Testis (tissue), 2 donors: ENCODE measurements at regions not wholly inside any gene's neighbourhood (a gene's known extent, or its start where the extent isn't known, plus 50 kb on each side); places are given as distances from the start of the nearest gene placed in this dataset.

Experiments
- DNase-seq: peaks from one replicate; pipeline ENCODE4 v3.0.0-alpha.2; 2019
- H3K27ac ChIP-seq, 2 donors: fragments of 200-600 bp; sonication (generic); one replicate each; pipeline ENCODE4 v1.5.1; 2019
- H3K27me3 ChIP-seq: fragments of 200-600 bp; sonication (generic); one replicate; pipeline ENCODE4 v1.5.1; 2019
- H3K36me3 ChIP-seq: fragments of 200-600 bp; sonication (generic); one replicate; pipeline ENCODE4 v1.5.1; 2017; ENCODE audit warnings: low read depth; ENCODE audit errors: missing control alignments
- H3K4me1 ChIP-seq: fragments of 200-600 bp; sonication (generic); one replicate; pipeline ENCODE4 v1.5.1; 2019
- H3K4me3 ChIP-seq, 2 donors: fragments of 200-600 bp; sonication (generic); one replicate each; pipeline ENCODE4 v1.5.1; 2017 to 2019
- H3K9me3 ChIP-seq: fragments of 200-600 bp; sonication (generic); one replicate; pipeline ENCODE4 v1.5.1; 2017
- CTCF ChIP-seq, 3 experiments: fragments of 450-650 bp in 2 of 3; fragments of 200-600 bp in 1 of 3; sonication (generic) in 1 of 3; IDR thresholded peaks; one replicate each; pipeline ENCODE4 v1.5.1; 2016 to 2019; ENCODE audit warnings: antibody characterized with exemption in 3 of 3, mild to moderate bottlenecking in 2 of 3, moderate library complexity in 1 of 3
- POLR2A ChIP-seq: fragments of 450-650 bp; IDR thresholded peaks from one replicate; pipeline ENCODE4 v1.6.1; 2017; ENCODE audit warnings: antibody characterized with exemption, mild to moderate bottlenecking, moderate library complexity
- WGBS, 2 donors: methylation state at CpG; one replicate each; pipeline ENCODE4 v1.1.5; 2018; 5-methylcytosine and 5-hydroxymethylcytosine counted together
- intact Hi-C: fragments of 100-400 bp; cut with DNase I; formaldehyde crosslinking; loops from one replicate; pipeline ENCODE4 v1.15.1; 2023; ENCODE audit warnings: low total_unique reads

- Histone ChIP-seq H3K4me1 (no peaks in the 10 kb centered on the region), H3K27me3 (no peaks in the 10 kb centered on the region), H3K27ac (no peak overlapping the region), H3K4me3 (no peak overlapping the region), H3K9me3 (no peaks in the 10 kb centered on the region), H3K36me3 (no peaks in the 10 kb centered on the region)
- intact Hi-C loops = no loop called here
- WGBS, 2 donors = 88 to 89% methylated on average over 2 of the region's 2 CpGs
- TF ChIP-seq POLR2A (no peak), CTCF (IDR thresholded peaks at IDR 0.05) (no peak)
- DNase-seq = no peak
These were observed 750.4 kb downstream of the BRINP1 start for GRCh38 chr9:118618849-118619248.

- intact Hi-C loops = no loop called here
These were observed 744.6 kb downstream of the BRINP1 start for GRCh38 chr9:118624608-118625007.

GRCh38 chr9:118630079-118630478 lies 739.2 kb downstream of the BRINP1 start:
- 41 to 45% methylated on average over 2 of the region's 2 CpGs for WGBS, 2 donors
- intact Hi-C loops = no loop called here
- H3K27me3 ChIP-seq = no peaks in the 10 kb centered on the region

More at GRCh38 chr9:118624608-118625007, 744.6 kb downstream of the BRINP1 start:
- no peaks in the 10 kb centered on the region for H3K9me3 ChIP-seq
- H3K4me1 ChIP-seq = no peaks in the 10 kb centered on the region
- 87 to 95% methylated on average over 3 of the region's 3 CpGs for WGBS, 2 donors
- H3K4me3 ChIP-seq = no peak overlapping the region
- no peaks in the 10 kb centered on the region for H3K36me3 ChIP-seq
- H3K27ac ChIP-seq = no peak overlapping the region
- no peak for TF ChIP-seq CTCF (IDR thresholded peaks at IDR 0.05)
- no peak for TF ChIP-seq POLR2A
- DNase-seq = no peak
- H3K27me3 ChIP-seq = no peaks in the 10 kb centered on the region

GRCh38 chr9:118630931-118631595 lies 738.2 kb downstream of the BRINP1 start:
- H3K27me3 ChIP-seq = no peaks in the 10 kb centered on the region
- TF ChIP-seq POLR2A (no peak), CTCF (IDR thresholded peaks at IDR 0.05) (no peak)

More at GRCh38 chr9:118630079-118630478, 739.2 kb downstream of the BRINP1 start:
- no peaks in the 10 kb centered on the region for H3K9me3 ChIP-seq
- no peaks in the 10 kb centered on the region for H3K4me1 ChIP-seq
- H3K36me3 ChIP-seq = no peaks in the 10 kb centered on the region
- TF ChIP-seq POLR2A (no peak), CTCF (IDR thresholded peaks at IDR 0.05) (no peak)
- no peak for DNase-seq
- H3K27ac ChIP-seq = no peak overlapping the region
- no peak overlapping the region for H3K4me3 ChIP-seq

GRCh38 chr9:118631956-118632355 lies 737.3 kb downstream of the BRINP1 start:
- Histone ChIP-seq H3K36me3 (no peaks in the 10 kb centered on the region), H3K4me3 (no peak overlapping the region), H3K27ac (no peak overlapping the region), H3K27me3 (no peaks in the 10 kb centered on the region), H3K4me1 (no peaks in the 10 kb centered on the region), H3K9me3 (no peaks in the 10 kb centered on the region)
- TF ChIP-seq CTCF (IDR thresholded peaks at IDR 0.05) = no peak
- TF ChIP-seq POLR2A = no peak
- WGBS, 2 donors = 73 to 77% methylated on average over 4 of the region's 4 CpGs
- no peak for DNase-seq
- intact Hi-C loops = no loop called here

More at GRCh38 chr9:118630931-118631595, 738.2 kb downstream of the BRINP1 start:
- H3K4me3 ChIP-seq = no peak overlapping the region
- no peak overlapping the region for H3K27ac ChIP-seq
- H3K9me3 ChIP-seq = no peaks in the 10 kb centered on the region
- H3K4me1 ChIP-seq = no peaks in the 10 kb centered on the region
- intact Hi-C loops = no loop called here
- no peaks in the 10 kb centered on the region for H3K36me3 ChIP-seq
- WGBS, 2 donors = 83% methylated on average over 2 of the region's 2 CpGs
- DNase-seq = no peak
